ENCODE measurements at regions not wholly inside any gene's neighbourhood (a gene's known extent, or its start where the extent isn't known, plus 50 kb on each side); places are given as distances from the start of the nearest gene placed in this dataset.

- TF ChIP-seq, protein P1, sequence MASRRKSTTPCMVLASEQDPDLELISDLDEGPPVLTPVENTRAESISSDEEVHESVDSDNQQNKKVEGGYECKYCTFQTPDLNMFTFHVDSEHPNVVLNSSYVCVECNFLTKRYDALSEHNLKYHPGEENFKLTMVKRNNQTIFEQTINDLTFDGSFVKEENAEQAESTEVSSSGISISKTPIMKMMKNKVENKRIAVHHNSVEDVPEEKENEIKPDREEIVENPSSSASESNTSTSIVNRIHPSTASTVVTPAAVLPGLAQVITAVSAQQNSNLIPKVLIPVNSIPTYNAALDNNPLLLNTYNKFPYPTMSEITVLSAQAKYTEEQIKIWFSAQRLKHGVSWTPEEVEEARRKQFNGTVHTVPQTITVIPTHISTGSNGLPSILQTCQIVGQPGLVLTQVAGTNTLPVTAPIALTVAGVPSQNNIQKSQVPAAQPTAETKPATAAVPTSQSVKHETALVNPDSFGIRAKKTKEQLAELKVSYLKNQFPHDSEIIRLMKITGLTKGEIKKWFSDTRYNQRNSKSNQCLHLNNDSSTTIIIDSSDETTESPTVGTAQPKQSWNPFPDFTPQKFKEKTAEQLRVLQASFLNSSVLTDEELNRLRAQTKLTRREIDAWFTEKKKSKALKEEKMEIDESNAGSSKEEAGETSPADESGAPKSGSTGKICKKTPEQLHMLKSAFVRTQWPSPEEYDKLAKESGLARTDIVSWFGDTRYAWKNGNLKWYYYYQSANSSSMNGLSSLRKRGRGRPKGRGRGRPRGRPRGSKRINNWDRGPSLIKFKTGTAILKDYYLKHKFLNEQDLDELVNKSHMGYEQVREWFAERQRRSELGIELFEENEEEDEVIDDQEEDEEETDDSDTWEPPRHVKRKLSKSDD (CRISPR knock-in tag; IDR thresholded peaks at IDR 0.05; ENCODE audit: low read depth), result no peak
- TF ChIP-seq RFX3 (CRISPR knock-in tag; IDR thresholded peaks at IDR 0.05), result no peak
- no peak for TF ChIP-seq CEBPG (CRISPR knock-in tag; IDR thresholded peaks at IDR 0.05)
- no peak for TF ChIP-seq MTA3 (CRISPR knock-in tag; IDR thresholded peaks at IDR 0.05)
- TF ChIP-seq, protein P2, sequence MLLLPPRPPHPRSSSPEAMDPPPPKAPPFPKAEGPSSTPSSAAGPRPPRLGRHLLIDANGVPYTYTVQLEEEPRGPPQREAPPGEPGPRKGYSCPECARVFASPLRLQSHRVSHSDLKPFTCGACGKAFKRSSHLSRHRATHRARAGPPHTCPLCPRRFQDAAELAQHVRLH (CRISPR knock-in tag; IDR thresholded peaks at IDR 0.05; ENCODE audit: borderline replicate concordance, low read depth), result no peak
- TF ChIP-seq CCAR2 (optimal IDR thresholded peaks at IDR 0.05; ENCODE audit: low read depth, low read length), result no peak
- no peak for TF ChIP-seq PHF20 (CRISPR knock-in tag; IDR thresholded peaks at IDR 0.05)
Measured at GRCh38 chr18:28781616-28782362, 604.9 kb upstream of the CDH2 start (continued).

GRCh38 chr18:28778706-28779105 lies 601.8 kb upstream of the CDH2 start:
- FAIRE-seq, result no peak
- in situ Hi-C loops (cut with HindIII; ENCODE audit: extremely low pct_ligation_motif_present, low pct_unique_long_range_greater_than_20kb), result no loop called here
- WGBS (ENCODE audit: low lambda C conversion rate), result 41% methylated on average over 9 of the region's 14 CpGs
- TF ChIP-seq, protein P3, sequence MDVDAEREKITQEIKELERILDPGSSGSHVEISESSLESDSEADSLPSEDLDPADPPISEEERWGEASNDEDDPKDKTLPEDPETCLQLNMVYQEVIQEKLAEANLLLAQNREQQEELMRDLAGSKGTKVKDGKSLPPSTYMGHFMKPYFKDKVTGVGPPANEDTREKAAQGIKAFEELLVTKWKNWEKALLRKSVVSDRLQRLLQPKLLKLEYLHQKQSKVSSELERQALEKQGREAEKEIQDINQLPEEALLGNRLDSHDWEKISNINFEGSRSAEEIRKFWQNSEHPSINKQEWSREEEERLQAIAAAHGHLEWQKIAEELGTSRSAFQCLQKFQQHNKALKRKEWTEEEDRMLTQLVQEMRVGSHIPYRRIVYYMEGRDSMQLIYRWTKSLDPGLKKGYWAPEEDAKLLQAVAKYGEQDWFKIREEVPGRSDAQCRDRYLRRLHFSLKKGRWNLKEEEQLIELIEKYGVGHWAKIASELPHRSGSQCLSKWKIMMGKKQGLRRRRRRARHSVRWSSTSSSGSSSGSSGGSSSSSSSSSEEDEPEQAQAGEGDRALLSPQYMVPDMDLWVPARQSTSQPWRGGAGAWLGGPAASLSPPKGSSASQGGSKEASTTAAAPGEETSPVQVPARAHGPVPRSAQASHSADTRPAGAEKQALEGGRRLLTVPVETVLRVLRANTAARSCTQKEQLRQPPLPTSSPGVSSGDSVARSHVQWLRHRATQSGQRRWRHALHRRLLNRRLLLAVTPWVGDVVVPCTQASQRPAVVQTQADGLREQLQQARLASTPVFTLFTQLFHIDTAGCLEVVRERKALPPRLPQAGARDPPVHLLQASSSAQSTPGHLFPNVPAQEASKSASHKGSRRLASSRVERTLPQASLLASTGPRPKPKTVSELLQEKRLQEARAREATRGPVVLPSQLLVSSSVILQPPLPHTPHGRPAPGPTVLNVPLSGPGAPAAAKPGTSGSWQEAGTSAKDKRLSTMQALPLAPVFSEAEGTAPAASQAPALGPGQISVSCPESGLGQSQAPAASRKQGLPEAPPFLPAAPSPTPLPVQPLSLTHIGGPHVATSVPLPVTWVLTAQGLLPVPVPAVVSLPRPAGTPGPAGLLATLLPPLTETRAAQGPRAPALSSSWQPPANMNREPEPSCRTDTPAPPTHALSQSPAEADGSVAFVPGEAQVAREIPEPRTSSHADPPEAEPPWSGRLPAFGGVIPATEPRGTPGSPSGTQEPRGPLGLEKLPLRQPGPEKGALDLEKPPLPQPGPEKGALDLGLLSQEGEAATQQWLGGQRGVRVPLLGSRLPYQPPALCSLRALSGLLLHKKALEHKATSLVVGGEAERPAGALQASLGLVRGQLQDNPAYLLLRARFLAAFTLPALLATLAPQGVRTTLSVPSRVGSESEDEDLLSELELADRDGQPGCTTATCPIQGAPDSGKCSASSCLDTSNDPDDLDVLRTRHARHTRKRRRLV (CRISPR knock-in tag; IDR thresholded peaks at IDR 0.05), result no peak
- TF ChIP-seq EP300 (IDR thresholded peaks at IDR 0.05; ENCODE audit: low read depth in 2 of 2, low read length in 2 of 2) (no peak), EP300 (CRISPR knock-in tag; IDR thresholded peaks at IDR 0.05; ENCODE audit: borderline replicate concordance) (no peak), ZNF160 (CRISPR knock-in tag; IDR thresholded peaks at IDR 0.05) (no peak), KDM5A (IDR thresholded peaks at IDR 0.05; ENCODE audit: borderline replicate concordance, low read length) (no peak), ZNF781 (CRISPR knock-in tag; IDR thresholded peaks at IDR 0.05; ENCODE audit: borderline replicate concordance, not compliant biosample characterization) (no peak), NFRKB (IDR thresholded peaks at IDR 0.05) (no peak), SP1 (IDR thresholded peaks at IDR 0.05) (no peak), SP1 (CRISPR knock-in tag; IDR thresholded peaks at IDR 0.05) (no peak), ZSCAN21 (CRISPR knock-in tag; IDR thresholded peaks at IDR 0.05; ENCODE audit: borderline replicate concordance) (no peak), MAFF (IDR thresholded peaks at IDR 0.05; ENCODE audit: low read depth, low read length) (no peak)

More at GRCh38 chr18:28778706-28779105, 601.8 kb upstream of the CDH2 start:
- no peaks in the 10 kb centered on the region for H3K4me1 ChIP-seq (ENCODE audit: insufficient read depth, low read length)
- CTCF ChIA-PET (ENCODE audit: low intra/inter-chr PET ratio, low total read pairs), result no interaction called here
- H3K36me3 ChIP-seq (replicated peaks in 1 of 2; ENCODE audit: control insufficient read depth in 1 of 2, insufficient read depth in 2 of 2, low read length in 2 of 2), result no peaks in the 10 kb centered on the region
- no peak overlapping the region for H3K4me2 ChIP-seq (ENCODE audit: low read depth, low read length)
- H3K79me2 ChIP-seq (ENCODE audit: insufficient read depth, low read length), result no peaks in the 10 kb centered on the region
- no peak overlapping the region for H3K27ac ChIP-seq (ENCODE audit: extremely low read length, insufficient read depth, low read length)
- H2AFZ ChIP-seq (ENCODE audit: low read length), result no peak overlapping the region
- ATAC-seq (no peak), DNase-seq (ENCODE audit: low spot score) (no peak)
- no peaks in the 10 kb centered on the region for H4K20me1 ChIP-seq (ENCODE audit: insufficient read depth, low read length)
- intact Hi-C loops (cut with micrococcal nuclease; ENCODE audit: unreplicated experiment), result no loop called here
- no peaks in the 10 kb centered on the region for H3K9me3 ChIP-seq (ENCODE audit: low read length)
- no peak overlapping the region for H3K4me3 ChIP-seq (replicated peaks in 1 of 3; ENCODE audit: insufficient read depth in 1 of 3, low read depth in 2 of 3, low read length in 3 of 3)
- POLR2A ChIA-PET, result no interaction called here
- H3K9ac ChIP-seq (ENCODE audit: insufficient read depth, low read depth, low read length), result no peak overlapping the region
- no TSS peak for BruUV-seq (replicated peaks)
- no peaks in the 10 kb centered on the region for H3K27me3 ChIP-seq (ENCODE audit: control insufficient read depth in 1 of 2, insufficient read depth in 2 of 2, low read length in 2 of 2)
